Central memory CD8-positive, alpha-beta T cell (primary cell): ENCODE measurements at regions not wholly inside any gene's neighbourhood (a gene's known extent, or its start where the extent isn't known, plus 50 kb on each side); places are given as distances from the start of the nearest gene placed in this dataset.
A peak's percentile ranks its signal among the peaks of the same experiment; 100 is the strongest.
"Not testable (repeated sequence)": the region's sequence is repeated elsewhere in the genome, so short reads cannot be mapped to it uniquely, and the experiment has no call there.

Source experiments
- ATAC-seq: fragments of 150-1000 bp; cut with Tn5 transposase; replicated peaks from 2 replicates; pipeline ENCODE4 v1.10.0; 2022; ENCODE audit warnings: mild to moderate bottlenecking, moderate FRiP score, moderate number of reproducible peaks; ENCODE audit not compliant: poor library complexity, severe bottlenecking; ENCODE audit errors: extremely low read depth
- DNase-seq, 2 donors: peaks; one replicate each; pipeline ENCODE4 v3.0.0; 2021; ENCODE audit warnings: low spot score in 2 of 2
- H3K27ac Mint-ChIP-seq: one replicate; pipeline ENCODE4 v1.8.0; 2022; ENCODE audit warnings: low read depth, mild to moderate bottlenecking, moderate library complexity, mixed read lengths
- H3K27me3 Mint-ChIP-seq: one replicate; pipeline ENCODE4 v1.8.0; 2022; ENCODE audit warnings: mixed read lengths
- H3K36me3 Mint-ChIP-seq: one replicate; pipeline ENCODE4 v1.8.0; 2022; ENCODE audit warnings: mild to moderate bottlenecking, moderate library complexity, mixed read lengths; ENCODE audit not compliant: insufficient read depth
- H3K4me1 Mint-ChIP-seq: one replicate; pipeline ENCODE4 v1.8.0; 2022; ENCODE audit warnings: mixed read lengths
- H3K4me3 Mint-ChIP-seq: one replicate; pipeline ENCODE4 v1.8.0; 2022; ENCODE audit warnings: mild to moderate bottlenecking, moderate library complexity, mixed read lengths
- H3K9me3 Mint-ChIP-seq: one replicate; pipeline ENCODE4 v1.8.0; 2022; ENCODE audit warnings: mixed read lengths

- peaks cover 24% of the 10 kb centered on the region for H3K4me1 Mint-ChIP-seq
- not testable (repeated sequence) for DNase-seq, H3K9me3 Mint-ChIP-seq
- H3K36me3 Mint-ChIP-seq = peaks cover 11% of the 10 kb centered on the region
- peaks cover 51% of the 10 kb centered on the region for H3K27me3 Mint-ChIP-seq
- peak overlapping the region; percentile 81 for H3K4me3 Mint-ChIP-seq
- ATAC-seq = peak; percentile 32
- peak overlapping the region; percentile 87 for H3K27ac Mint-ChIP-seq
Observed at GRCh38 chr20:25852968-25853717, 156.5 kb upstream of the ZNF337 start.

DNA sequence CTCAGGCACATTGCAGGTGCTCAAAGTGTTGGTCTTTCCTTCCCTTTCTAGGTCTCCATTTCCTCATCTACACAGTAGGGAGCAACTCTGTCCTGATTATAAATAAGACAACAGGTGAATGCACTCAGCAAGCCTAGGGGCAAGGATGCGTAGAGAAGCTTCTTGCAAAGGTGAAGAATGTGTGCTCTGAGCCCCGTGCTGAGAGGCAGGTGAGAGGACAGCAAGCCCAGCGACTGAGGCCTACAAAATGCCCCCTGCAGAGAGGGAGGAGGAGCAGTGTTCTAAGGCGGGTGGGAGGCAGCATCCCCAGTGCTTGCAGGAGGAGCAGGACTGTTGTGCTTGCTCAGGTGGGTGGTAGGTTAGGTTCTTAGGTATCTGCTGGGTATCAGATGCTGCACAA, 153.5 kb upstream of the ZNF337 start:
- H3K36me3 Mint-ChIP-seq, H3K4me3 Mint-ChIP-seq, H3K9me3 Mint-ChIP-seq, DNase-seq, ATAC-seq, H3K27ac Mint-ChIP-seq: not testable (repeated sequence)
- Mint-ChIP-seq H3K4me1 (peaks cover 18% of the 10 kb centered on the region), H3K27me3 (peaks cover 27% of the 10 kb centered on the region)

DNA sequence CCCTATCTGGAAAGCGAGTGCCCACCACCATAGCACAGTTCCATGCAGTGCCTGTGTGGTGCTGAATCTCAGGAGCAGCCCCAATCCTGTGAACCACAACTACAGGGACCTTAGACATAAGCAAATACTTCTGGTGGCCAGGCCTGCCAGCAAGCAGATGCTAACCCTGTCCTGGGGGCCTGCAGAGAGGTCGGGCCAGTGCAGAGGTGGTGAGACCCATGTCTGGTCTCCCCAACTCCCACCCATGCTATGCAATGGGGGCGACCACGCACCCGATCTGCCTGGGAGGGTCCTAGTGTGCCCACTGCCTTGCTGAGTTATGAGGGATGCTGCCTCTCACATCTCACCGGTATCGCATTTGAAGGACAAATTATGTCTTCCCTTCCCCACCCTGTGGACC, 151.6 kb upstream of the ZNF337 start:
- no peaks in the 10 kb centered on the region for H3K9me3 Mint-ChIP-seq
- H3K27ac Mint-ChIP-seq = no peak overlapping the region
- peaks cover 8% of the 10 kb centered on the region for H3K27me3 Mint-ChIP-seq
- no peak for DNase-seq
- no peak overlapping the region for H3K4me3 Mint-ChIP-seq
- H3K4me1 Mint-ChIP-seq = peaks cover 6% of the 10 kb centered on the region
- peaks cover 4% of the 10 kb centered on the region for H3K36me3 Mint-ChIP-seq
- ATAC-seq = no peak

DNA sequence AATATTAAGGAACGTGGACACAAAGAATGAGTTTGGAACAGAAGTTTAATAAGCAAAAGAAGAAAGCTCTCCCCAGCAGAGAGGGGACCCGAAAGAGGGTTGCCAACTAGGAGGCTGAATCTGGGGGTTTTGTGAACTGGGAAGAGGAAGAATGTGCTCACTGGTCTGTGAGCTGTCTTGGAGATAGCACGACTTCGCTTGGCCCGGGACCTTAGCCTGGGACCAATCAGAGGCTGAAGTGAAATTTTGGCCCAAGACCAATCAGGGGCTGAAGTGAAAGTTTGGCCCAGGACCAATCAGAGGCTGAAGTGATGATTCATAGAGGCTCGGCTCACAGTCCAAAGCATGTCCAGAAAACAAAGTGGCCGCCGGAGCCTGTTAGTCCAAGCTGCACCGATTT, 148.0 kb upstream of the ZNF337 start:
- H3K27ac Mint-ChIP-seq, H3K4me3 Mint-ChIP-seq, H3K27me3 Mint-ChIP-seq, DNase-seq, H3K4me1 Mint-ChIP-seq, H3K9me3 Mint-ChIP-seq, ATAC-seq, H3K36me3 Mint-ChIP-seq: not testable (repeated sequence)

- H3K4me3 Mint-ChIP-seq, H3K27me3 Mint-ChIP-seq, ATAC-seq, H3K36me3 Mint-ChIP-seq, H3K27ac Mint-ChIP-seq, H3K4me1 Mint-ChIP-seq, DNase-seq, H3K9me3 Mint-ChIP-seq: not testable (repeated sequence)
Observed at GRCh38 chr20:25813511-25813910, 116.9 kb upstream of the ZNF337 start.

- not testable (repeated sequence) for H3K27ac Mint-ChIP-seq, H3K9me3 Mint-ChIP-seq, H3K4me1 Mint-ChIP-seq, H3K27me3 Mint-ChIP-seq, H3K36me3 Mint-ChIP-seq, H3K4me3 Mint-ChIP-seq, DNase-seq
- ATAC-seq = peak; percentile 24
Observed at GRCh38 chr20:25798174-25798993, 101.7 kb upstream of the ZNF337 start.

GRCh38 chr20:25797062-25797461, 100.4 kb upstream of the ZNF337 start:
- not testable (repeated sequence) for H3K27ac Mint-ChIP-seq, DNase-seq, ATAC-seq, H3K27me3 Mint-ChIP-seq, H3K9me3 Mint-ChIP-seq, H3K4me1 Mint-ChIP-seq, H3K4me3 Mint-ChIP-seq, H3K36me3 Mint-ChIP-seq

DNA sequence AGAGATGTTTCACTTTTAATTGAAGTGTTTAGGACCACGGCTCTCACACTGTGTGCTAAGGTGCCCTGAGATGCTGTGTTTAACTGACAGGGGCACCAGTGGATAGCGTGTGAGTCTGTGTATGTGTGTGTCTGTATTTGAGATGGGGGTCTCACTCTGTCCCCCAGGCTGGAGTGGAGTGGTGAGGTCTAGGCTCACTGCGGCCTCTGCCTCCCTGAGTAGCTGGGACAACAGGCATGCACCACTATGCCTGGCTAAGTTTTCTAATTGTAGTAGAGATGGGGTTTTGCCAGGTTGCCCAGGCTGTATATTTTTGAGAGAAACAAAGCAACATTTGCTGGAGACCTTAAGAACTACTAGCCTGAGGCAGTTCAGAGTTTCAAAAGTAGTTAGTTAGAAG, 80.6 kb upstream of the ZNF337 start:
- not testable (repeated sequence) for H3K4me3 Mint-ChIP-seq, ATAC-seq, H3K9me3 Mint-ChIP-seq, H3K27ac Mint-ChIP-seq, H3K36me3 Mint-ChIP-seq, H3K4me1 Mint-ChIP-seq, H3K27me3 Mint-ChIP-seq, DNase-seq

DNA sequence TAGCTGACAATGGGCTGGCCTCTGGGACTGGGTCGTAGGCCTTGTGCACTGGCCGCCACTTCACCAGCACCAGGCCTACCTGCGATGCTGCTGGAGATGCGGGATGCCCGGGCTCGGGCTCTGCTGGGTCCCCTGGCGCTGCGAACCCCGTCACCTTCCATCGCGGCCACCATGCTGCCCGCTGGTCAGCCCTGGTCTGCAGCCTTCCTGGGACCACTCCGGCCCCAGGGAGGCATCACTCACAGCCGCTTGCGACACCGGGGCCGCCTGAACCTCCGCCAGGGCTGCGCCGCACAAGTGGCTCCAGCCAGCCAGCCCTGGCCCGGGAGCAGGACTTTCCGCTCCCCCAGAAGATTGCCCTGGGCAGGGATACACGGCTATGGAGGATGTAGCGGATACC, 78.1 kb upstream of the ZNF337 start:
- H3K9me3 Mint-ChIP-seq, DNase-seq, H3K4me3 Mint-ChIP-seq, H3K36me3 Mint-ChIP-seq, H3K4me1 Mint-ChIP-seq, ATAC-seq, H3K27me3 Mint-ChIP-seq, H3K27ac Mint-ChIP-seq: not testable (repeated sequence)

GRCh38 chr20:25774203-25774602, 77.5 kb upstream of the ZNF337 start:
- not testable (repeated sequence) for H3K36me3 Mint-ChIP-seq, H3K9me3 Mint-ChIP-seq, H3K27ac Mint-ChIP-seq, ATAC-seq, H3K27me3 Mint-ChIP-seq, H3K4me3 Mint-ChIP-seq, H3K4me1 Mint-ChIP-seq, DNase-seq

DNA sequence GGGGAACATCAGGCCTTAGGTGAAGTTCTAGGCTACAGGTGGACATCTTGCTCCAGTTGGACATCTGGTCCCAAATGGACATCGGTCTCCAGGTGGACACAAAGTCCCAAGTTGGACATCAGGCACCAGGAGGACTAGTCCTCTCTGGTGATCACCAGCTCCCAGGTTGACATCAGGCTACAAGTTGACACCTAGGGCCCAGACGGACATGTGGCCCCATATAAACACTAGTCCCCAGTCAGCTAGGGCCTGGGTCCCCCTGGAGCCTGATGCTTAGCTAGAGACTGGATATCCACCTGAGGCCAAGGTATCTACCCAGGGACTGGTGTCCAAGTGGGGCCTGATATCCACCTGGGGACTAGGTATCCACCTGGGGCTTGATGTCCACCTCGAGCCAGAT, 75.8 kb upstream of the ZNF337 start:
- not testable (repeated sequence) for H3K36me3 Mint-ChIP-seq, H3K27me3 Mint-ChIP-seq, DNase-seq, H3K4me1 Mint-ChIP-seq, H3K4me3 Mint-ChIP-seq, H3K27ac Mint-ChIP-seq, ATAC-seq, H3K9me3 Mint-ChIP-seq

DNA sequence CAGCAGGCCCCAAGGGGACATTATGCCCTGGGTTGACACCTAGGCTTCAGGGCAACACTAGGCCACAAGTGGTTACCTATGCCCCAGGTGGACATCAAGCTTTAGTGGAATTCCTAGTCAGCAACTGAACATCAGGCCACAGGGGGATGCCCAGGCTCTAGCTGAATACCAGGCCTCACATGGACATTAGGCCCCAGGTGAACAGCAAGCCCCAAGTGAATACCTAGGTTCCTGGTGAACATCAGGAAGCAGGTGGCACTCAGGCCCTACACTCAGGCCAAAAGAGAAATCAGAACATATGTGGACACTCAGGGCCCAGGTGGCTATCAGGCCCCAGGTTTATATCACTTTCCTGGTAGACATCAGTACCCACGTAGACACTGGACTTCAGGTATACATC, 75.2 kb upstream of the ZNF337 start:
- H3K9me3 Mint-ChIP-seq, H3K4me1 Mint-ChIP-seq, DNase-seq, H3K27me3 Mint-ChIP-seq, H3K4me3 Mint-ChIP-seq, H3K36me3 Mint-ChIP-seq, H3K27ac Mint-ChIP-seq, ATAC-seq: not testable (repeated sequence)

DNA sequence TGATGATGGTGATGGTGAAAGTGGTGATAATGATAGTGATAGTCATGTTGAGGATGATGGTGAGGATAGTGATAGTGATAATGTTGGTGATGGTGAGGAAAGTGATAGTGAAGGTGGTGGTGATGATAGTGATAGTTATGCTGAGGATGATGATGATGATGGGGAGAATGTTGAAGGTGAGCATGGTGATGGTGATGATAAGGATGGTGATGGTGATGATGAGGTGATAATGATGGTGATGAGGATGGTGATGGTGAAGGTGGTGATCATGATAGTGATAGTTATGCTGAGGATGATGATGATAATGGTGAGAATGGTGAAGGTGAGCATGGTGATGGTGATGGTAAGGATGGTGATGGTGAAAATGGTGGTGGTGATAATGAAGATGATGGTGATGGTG, 64.9 kb upstream of the ZNF337 start:
- Mint-ChIP-seq H3K4me1 (no peaks in the 10 kb centered on the region), H3K27ac (no peak overlapping the region), H3K27me3 (no peaks in the 10 kb centered on the region), H3K9me3 (peaks cover 5% of the 10 kb centered on the region), H3K4me3 (no peak overlapping the region), H3K36me3 (no peaks in the 10 kb centered on the region)
- no peak for DNase-seq
- no peak for ATAC-seq
